HG03442 (cell line): ENCODE measurements at regions not wholly inside any gene's neighbourhood (a gene's known extent, or its start where the extent isn't known, plus 50 kb on each side); places are given as distances from the start of the nearest gene placed in this dataset.

ENCODE experiments used
- ATAC-seq: cut with Tn5 transposase; IDR thresholded peaks from one replicate; pipeline ENCODE4 v1.9.1; 2021; ENCODE audit warnings: mild to moderate bottlenecking, moderate library complexity; ENCODE audit not compliant: unreplicated experiment

GRCh38 chr18:41756141-41756540 lies 198.9 kb upstream of the PIK3C3 start:
- ATAC-seq = no peak

GRCh38 chr18:41754332-41754731 lies 200.7 kb upstream of the PIK3C3 start:
- ATAC-seq = no peak

DNA sequence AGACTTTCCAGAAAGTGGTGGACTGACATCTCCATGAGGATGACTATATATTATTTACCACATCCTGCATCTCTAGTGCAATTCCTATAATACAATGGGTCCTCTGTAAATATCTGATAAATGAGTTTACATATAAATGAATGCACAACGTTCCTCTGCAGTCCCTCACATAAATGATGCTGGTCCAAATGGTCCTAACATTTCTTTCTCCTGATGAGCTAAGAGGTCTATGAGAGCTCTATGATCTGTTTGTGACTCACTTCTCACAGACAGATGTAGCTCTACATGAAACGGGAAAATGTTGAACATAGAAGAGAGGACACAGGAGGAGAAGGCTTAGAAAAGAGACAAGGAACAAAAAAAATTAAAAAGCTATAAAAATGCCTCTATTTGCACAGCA lies 201.2 kb upstream of the PIK3C3 start:
- no peak for ATAC-seq

- no peak for ATAC-seq
Measured at GRCh38 chr18:41752826-41753225, 202.2 kb upstream of the PIK3C3 start.

GRCh38 chr18:41751652-41752051 lies 203.4 kb upstream of the PIK3C3 start:
- ATAC-seq = no peak

- no peak for ATAC-seq
Measured at GRCh38 chr18:41751161-41751560, 203.9 kb upstream of the PIK3C3 start.

GRCh38 chr18:41747723-41748242 lies 207.3 kb upstream of the PIK3C3 start:
- ATAC-seq = no peak

DNA sequence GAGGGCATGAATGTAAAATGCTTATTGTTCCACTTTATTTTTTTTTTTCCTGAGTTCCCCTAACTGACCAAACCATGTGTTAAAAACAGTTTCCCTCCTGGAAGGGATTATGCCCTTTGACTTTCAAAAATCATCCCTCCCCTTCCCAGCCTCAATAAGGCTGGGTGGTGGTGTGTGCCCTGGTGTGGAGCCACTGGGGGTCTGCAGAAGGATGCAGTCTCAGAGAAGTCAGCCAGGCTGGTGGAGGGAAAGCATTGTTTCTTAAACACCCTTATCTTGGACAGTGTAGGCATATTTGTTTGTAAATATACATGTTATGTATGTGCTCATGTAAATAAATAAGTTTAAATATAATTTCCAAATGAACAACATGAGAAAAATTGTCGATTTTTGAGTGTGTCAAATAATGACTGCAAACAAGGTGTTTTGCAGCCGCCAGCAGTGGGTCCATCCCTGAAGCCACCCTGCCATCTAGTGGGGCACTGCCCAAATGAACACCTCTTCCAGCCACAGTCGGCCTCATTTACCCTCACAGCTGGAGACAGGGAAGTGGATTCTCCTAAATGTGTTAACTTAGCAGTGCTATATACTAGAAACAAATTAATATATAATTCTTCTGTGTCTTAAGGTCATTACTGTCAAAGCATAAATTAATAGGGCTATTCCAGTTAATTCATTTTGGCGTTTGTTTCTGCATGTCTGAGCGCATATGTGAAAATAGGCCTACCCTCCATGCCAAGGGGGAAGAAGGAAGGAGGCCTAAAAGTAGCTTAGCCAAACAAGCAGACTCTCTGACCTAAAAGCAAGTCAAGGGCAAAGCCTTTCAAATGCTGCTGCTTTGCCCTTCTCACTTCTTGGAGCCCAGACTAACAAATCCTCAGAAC lies 209.6 kb upstream of the PIK3C3 start:
- ATAC-seq = peak; percentile 73

- no peak for ATAC-seq
Measured at GRCh38 chr18:41744421-41745030, 210.5 kb upstream of the PIK3C3 start.

DNA sequence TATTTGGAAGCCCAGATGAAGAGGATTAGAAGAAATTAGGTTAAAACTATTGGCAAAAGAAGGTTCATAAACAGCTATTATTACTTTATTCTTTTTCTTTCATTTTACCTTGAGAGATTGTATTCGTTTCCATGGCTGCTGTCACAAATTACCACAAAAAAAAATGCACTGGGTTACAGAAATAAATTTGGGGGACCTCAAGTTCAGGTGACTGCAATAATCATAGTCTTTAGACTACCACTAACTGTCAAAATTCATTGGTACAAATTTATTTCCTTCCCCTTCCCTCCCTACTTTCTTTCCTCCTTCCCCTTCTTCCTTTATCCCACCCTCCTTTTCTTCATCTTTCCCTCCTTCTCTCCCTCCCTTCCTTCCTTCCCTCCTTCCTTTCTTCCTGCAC lies 217.8 kb upstream of the PIK3C3 start:
- ATAC-seq = no peak

GRCh38 chr18:41734917-41735316 lies 220.1 kb upstream of the PIK3C3 start:
- ATAC-seq = no peak

DNA sequence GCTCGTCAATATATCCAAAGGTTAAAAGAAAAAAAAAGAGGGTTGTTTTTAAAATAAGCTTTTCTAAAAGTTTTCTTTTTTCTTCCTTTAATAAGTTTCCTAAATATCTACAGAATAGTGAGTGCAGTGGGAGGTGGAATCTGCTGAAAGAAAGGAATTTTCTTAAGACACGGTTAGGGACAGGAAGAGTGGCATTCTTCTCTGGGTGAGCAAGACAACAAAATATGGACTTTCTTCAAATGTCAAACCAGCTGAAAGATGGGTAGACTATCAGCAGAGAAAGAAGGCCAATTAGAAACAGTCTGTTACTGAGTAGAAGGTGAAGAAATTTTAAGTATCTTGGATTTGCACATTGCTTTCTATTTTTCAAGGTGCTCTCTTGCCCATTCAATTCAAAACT lies 222.7 kb upstream of the PIK3C3 start:
- no peak for ATAC-seq

- no peak for ATAC-seq
Measured at GRCh38 chr18:41731884-41732283, 223.2 kb upstream of the PIK3C3 start.

- no peak for ATAC-seq
Measured at GRCh38 chr18:41724195-41724594, 230.8 kb upstream of the PIK3C3 start.

DNA sequence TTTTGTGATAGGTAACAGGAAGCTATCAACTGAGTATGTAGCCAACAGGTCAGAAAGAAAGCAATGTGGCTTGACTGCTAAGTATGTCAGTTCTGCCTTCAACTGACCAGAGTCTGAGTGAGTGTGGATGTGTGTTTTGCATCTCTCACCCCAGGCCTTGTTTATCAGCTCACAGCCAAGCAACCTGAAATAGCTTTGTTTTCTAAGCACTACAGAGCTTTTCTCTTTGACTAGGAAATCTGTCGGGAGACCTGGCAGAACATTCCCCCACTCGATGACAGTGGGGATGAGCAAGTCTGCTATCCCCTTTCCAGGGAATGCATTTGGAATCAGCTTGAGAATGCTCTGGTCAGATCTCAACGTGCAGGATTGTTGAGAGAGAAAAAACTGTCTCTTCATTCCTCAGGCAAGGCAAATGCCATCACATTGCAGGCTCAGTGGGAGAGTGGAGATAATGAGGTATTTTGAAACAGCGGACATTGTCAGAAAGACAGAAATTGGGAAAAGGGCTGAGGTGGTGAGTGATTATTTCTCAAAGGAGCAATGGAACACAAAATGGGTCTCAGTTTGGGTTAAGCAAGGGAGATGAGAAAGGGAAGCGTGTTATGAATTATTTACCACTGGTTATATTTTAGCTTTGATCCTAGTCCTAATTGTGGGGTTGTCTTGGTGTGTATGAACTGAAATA lies 233.8 kb upstream of the PIK3C3 start:
- ATAC-seq = no peak

DNA sequence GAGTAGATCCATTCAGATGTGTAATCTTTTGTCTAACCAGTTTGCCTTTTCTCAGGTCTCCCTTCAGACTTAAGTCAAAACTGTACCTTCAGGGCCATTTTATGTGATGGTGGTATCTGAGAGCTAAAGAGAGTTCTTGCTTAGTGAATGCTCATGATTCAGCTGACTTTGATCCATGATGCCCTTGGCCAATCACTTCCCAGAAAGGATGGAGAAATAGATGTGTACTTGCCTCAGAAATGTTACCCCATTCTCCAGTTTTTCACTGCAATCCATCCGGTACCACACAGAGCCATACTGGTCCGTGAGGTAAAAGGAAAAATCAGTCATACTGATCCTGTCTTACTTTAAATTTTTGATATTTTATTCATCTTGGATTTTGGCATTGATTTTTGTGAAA lies 234.8 kb upstream of the PIK3C3 start:
- ATAC-seq = no peak

DNA sequence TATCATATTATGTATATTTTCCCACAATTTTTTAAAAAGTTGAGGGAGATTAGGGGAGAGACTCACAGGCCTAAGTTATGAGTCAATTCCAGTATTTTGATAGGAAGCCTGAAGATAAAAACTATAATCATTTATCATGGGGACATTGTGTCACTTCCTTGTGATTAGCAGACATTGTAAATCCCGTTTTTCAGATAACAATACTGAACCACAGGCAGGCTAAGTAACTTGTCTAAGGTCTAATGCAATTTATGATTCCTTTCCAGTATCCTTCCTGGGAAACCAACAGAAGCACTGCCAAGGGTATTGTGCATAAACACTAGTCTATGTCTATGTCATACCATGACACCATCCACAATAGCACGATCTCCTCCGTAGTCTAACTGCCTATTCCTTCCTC lies 235.2 kb upstream of the PIK3C3 start:
- ATAC-seq = no peak

DNA sequence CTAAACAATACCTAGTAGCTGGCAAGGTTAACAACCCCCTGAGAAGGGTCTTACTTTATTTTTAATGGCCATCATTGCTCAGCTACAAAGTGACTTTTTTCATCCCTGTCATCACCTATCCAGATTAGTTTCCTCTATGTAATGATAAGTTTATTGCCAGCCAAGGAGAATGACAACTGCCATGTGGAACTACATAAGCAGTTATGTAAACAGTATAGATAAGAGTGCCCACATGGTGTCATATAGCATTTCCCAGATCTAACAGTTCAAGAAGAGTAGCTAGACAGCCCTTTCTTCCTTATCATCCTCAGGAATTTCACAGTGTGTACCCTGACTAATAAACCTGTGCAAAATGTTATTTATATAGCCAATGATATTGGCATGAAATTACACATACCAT lies 240.2 kb upstream of the PIK3C3 start:
- ATAC-seq = no peak

DNA sequence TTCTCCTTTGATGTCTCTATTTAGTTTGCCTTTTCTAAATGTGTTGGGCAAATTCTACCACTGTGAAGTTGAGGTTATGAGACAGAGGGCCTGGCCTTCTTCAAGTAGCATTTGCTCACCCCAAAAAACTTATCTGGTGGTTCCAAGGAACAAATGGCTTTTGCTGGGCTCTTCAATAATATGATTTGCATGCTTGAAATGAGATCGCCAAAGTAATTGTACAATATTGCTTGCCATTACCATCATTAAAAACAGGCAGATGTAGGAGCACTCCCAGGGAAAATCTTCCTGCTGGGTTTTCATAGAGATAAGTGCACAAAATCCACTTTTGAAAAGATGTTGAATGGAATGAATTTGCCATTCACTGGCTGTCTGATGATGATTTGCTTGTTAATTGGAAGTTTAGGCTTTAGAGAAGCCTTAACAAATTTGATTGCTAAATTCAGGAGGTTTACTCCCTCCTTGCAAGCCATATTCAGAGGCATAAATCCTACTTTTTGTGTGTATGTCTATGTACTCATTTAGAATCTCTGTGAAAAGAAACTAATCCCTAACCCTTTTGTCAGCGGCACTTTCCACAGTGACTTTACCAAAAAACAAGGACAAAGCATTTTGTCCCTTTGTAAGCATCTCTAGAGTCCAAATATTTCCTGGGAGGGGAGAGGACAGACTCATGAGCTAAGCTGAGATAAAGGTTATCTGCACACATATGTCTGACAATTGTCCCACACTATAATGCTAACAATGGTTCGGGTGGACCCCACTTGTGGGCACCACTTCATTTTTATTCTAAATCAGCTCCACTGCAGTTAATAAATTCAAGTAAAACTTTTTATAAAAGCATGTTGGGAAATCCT lies 240.8 kb upstream of the PIK3C3 start:
- ATAC-seq = no peak

DNA sequence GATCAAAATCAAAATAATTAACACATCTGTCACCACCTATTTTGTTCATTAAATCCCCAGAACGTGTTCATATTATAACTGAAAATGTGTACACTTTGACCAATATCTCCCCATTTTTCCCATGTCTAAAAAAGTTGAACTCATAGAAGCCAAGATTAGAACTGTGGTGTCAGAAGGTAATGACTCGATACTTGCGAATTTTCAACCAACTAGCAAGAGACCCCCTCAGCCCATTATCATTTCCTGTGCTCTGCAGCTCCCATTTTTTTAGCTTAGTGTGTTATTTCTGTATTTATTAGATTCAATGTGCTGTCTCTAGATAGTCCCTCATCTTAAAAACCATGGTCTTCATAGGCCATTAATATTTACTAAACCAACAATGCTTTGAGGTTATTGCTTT lies 248.7 kb upstream of the PIK3C3 start:
- ATAC-seq = no peak
